K562 (cell line): ENCODE measurements at regions not wholly inside any gene's neighbourhood (a gene's known extent, or its start where the extent isn't known, plus 50 kb on each side); places are given as distances from the start of the nearest gene placed in this dataset.
A peak's percentile ranks its signal among the peaks of the same experiment; 100 is the strongest.

Source experiments
- ATAC-seq: fragments of 200-7000 bp; cut with Tn5 transposase; 3 replicates; pipeline ENCODE4 v1.9.1; 2020; ENCODE audit warnings: moderate library complexity
- BruUV-seq: library from RNA; stranded (reverse); fragments of 400-500 nt; replicated peaks from 2 replicates; lab custom pipeline; 2021; lab: Mats Ljungman, UMichigan
- CTCF ChIA-PET: fragments of 300-600 bp; formaldehyde crosslinking; extraction: SDS; loops from one replicate; lab custom pipeline; 2021; ENCODE audit warnings: low intra/inter-chr PET ratio; lab: Yijun Ruan, JAX
- POLR2A ChIA-PET: fragments of 300-600, 350-650 bp; sonication (Branson Sonifier 250); formaldehyde crosslinking; extraction: SDS; loops from one replicate; lab custom pipeline; 2021; ENCODE audit warnings: antibody characterized with exemption, inconsistent platforms; lab: Yijun Ruan, JAX
- DNase-seq, 4 experiments: peaks; one replicate each; pipeline versions ENCODE4 v3.0.0 to v3.0.0-alpha.2; 2011 to 2018; ENCODE audit warnings: low spot score in 3 of 4, mixed read lengths in 3 of 4; ENCODE audit errors: extremely low read depth in 1 of 4
- FAIRE-seq: peaks from 2 replicates; lab custom pipeline; 2011; peaks lifted over from hg19 to GRCh38; lab: Jason Lieb, UNC
- H2AFZ ChIP-seq: 2 replicates; pipeline ENCODE4 v1.6.0; 2011; ENCODE audit warnings: low read depth, low read length, control low read depth, inconsistent platforms
- H3K27ac ChIP-seq: fragments of 200-600 bp; 3 replicates; pipeline ENCODE4 v1.8.0; 2011; ENCODE audit warnings: low read depth, mild to moderate bottlenecking, control low read depth, inconsistent platforms, low read length, moderate library complexity, mixed read lengths; ENCODE audit errors: extremely low read depth
- H3K27me3 ChIP-seq, 2 experiments: fragments of 300-600 bp in 1 of 2; 2 replicates in 1 of 2; 3 replicates in 1 of 2; pipeline versions ENCODE4 v1.6.0 to v1.8.0; 2011; ENCODE audit warnings: inconsistent platforms in 2 of 2, low read length in 2 of 2, mild to moderate bottlenecking in 1 of 2, mixed read lengths in 1 of 2, moderate library complexity in 1 of 2; ENCODE audit not compliant: control insufficient read depth in 2 of 2, insufficient read depth in 2 of 2
- H3K36me3 ChIP-seq: fragments of 300-600 bp; 3 replicates; pipeline ENCODE4 v1.8.0; 2011; ENCODE audit warnings: mild to moderate bottlenecking, low read length, inconsistent platforms; ENCODE audit not compliant: control insufficient read depth, insufficient read depth
- H3K4me1 ChIP-seq, 2 experiments: fragments of 200-600 bp in 1 of 2; replicated peaks in 1 of 2; 2 replicates in 1 of 2; 3 replicates in 1 of 2; pipeline versions ENCODE4 v1.5.1 to v1.8.0; 2011; ENCODE audit warnings: inconsistent platforms in 2 of 2, low read length in 2 of 2, mild to moderate bottlenecking in 1 of 2, mixed read lengths in 1 of 2, moderate library complexity in 1 of 2; ENCODE audit not compliant: control insufficient read depth in 2 of 2, insufficient read depth in 2 of 2
- H3K4me2 ChIP-seq: 2 replicates; pipeline ENCODE4 v1.6.1; 2011; ENCODE audit warnings: low read length, control low read depth, inconsistent platforms, mixed read lengths; ENCODE audit not compliant: insufficient read depth
- H3K4me3 ChIP-seq: fragments of 200-600 bp; sonication (generic), shearing (Covaris generic); 2 replicates; pipeline ENCODE4 v1.5.1; 2016; ENCODE audit warnings: control low read depth, inconsistent platforms
- H3K79me2 ChIP-seq: fragments of 200-600 bp; 3 replicates; pipeline ENCODE4 v1.8.0; 2011; ENCODE audit warnings: low read length, inconsistent platforms; ENCODE audit not compliant: control insufficient read depth, insufficient read depth
- H3K9ac ChIP-seq, 2 experiments: 2 replicates each; pipeline versions ENCODE4 v1.6.0 to v1.6.1; 2011; ENCODE audit warnings: low read depth in 2 of 2, low read length in 2 of 2, control low read depth in 1 of 2, inconsistent platforms in 1 of 2, mild to moderate bottlenecking in 1 of 2, mixed read lengths in 1 of 2; ENCODE audit not compliant: insufficient read depth in 1 of 2
- H3K9me1 ChIP-seq: one replicate; pipeline ENCODE4 v1.6.0; 2011; ENCODE audit warnings: inconsistent platforms, mild to moderate bottlenecking, low read length, moderate library complexity; ENCODE audit not compliant: control insufficient read depth, insufficient read depth
- H3K9me3 ChIP-seq: replicated peaks from 2 replicates; pipeline ENCODE4 v1.5.1; 2011; ENCODE audit warnings: low read depth, low read length, inconsistent platforms; ENCODE audit not compliant: control insufficient read depth, insufficient read depth
- H4K20me1 ChIP-seq: replicated peaks from 2 replicates; pipeline ENCODE4 v1.6.1; 2011; ENCODE audit warnings: low read length, inconsistent platforms, mixed read lengths; ENCODE audit not compliant: control insufficient read depth, insufficient read depth
- FIP1L1 ChIP-seq: fragments of 200-400 bp; formaldehyde crosslinking; IDR thresholded peaks from 2 replicates; pipeline ENCODE4 v1.6.1; 2018; ENCODE audit warnings: mild to moderate bottlenecking, low read depth, low read length; ENCODE audit not compliant: poor library complexity, severe bottlenecking
- SRSF1 ChIP-seq: fragments of 200-400 bp; formaldehyde crosslinking; IDR thresholded peaks from 2 replicates; pipeline ENCODE4 v1.6.1; 2017; ENCODE audit warnings: mild to moderate bottlenecking, low read depth, low read length, moderate library complexity
- ZKSCAN1 ChIP-seq: fragments of 150-350 bp; IDR thresholded peaks from 2 replicates; pipeline ENCODE4 v1.6.1; 2016; ENCODE audit warnings: low read depth, low read length
- WGBS: fragments of 100-300 bp; shearing (Covaris generic); methylation state at CpG from one replicate; pipeline ENCODE4 v1.1.6; 2016; ENCODE audit warnings: low coverage, mixed read lengths; ENCODE audit not compliant: insufficient coverage; ENCODE audit errors: missing lambda C conversion rate; 5-methylcytosine and 5-hydroxymethylcytosine counted together
- in situ Hi-C: fragments of 300-500 bp; cut with MboI; formaldehyde crosslinking; loops from 4 replicates; pipeline ENCODE4 v1.15.0; 2018; ENCODE audit warnings: inconsistent platforms, mixed read lengths
- intact Hi-C: fragments of 100-400 bp; cut with micrococcal nuclease; formaldehyde crosslinking; loops from 2 replicates; pipeline ENCODE4 v1.14.2; 2022

DNA sequence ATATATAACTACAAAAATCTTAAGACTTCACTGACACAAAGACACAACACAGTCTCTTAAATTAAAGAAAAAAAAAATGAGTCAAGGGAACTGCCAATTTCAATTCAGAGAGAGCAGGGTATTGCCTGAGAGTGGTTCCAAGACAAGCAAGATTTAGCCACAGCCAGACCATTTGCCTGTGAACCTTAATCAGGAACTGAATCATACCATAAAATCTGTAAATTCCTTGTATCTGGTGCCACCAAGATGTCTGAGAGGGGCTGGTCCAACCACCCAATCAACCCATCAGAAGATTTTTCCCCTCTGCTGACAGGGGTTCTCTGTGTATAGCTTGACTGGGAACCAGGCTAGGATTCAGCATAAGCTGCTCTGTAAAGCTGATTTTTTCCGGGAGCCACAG is 159.2 kb downstream of the CPEB2 start:
- H3K27me3 ChIP-seq = no peaks in the 10 kb centered on the region
- no peak overlapping the region for H3K27ac ChIP-seq
- H3K79me2 ChIP-seq = no peaks in the 10 kb centered on the region
- 10% methylated on average over 1 of the region's 1 CpG for WGBS
- H3K4me1 ChIP-seq = peaks cover 5 to 6% of the 10 kb centered on the region in 2 experiments; a peak in 2 of 5 replicates
- no peak overlapping the region for H3K9ac ChIP-seq
- no peak for FAIRE-seq
- H3K9me1 ChIP-seq = no peaks in the 10 kb centered on the region
- H4K20me1 ChIP-seq = no peaks in the 10 kb centered on the region
- no peak overlapping the region for H3K4me2 ChIP-seq
- H2AFZ ChIP-seq = no peak overlapping the region
- in situ Hi-C loops = no loop called here
- DNase-seq = no peak
- ChIA-PET POLR2A (interaction anchor here (0.8 kb wide), 1 partner anchor 521 kb away, joined by 3 read pairs; the partner anchor contains the start of gene FAM200B), CTCF (no interaction called here)
- no peaks in the 10 kb centered on the region for H3K36me3 ChIP-seq
- ATAC-seq = no peak
- intact Hi-C loops = loop anchor here (5.0 to 10.0 kb wide), 2 partner anchors 159 to 1507 kb away; partner anchors contain the start of gene CPEB2
- H3K4me3 ChIP-seq = no peak overlapping the region
- no TSS peak for BruUV-seq
- no peaks in the 10 kb centered on the region for H3K9me3 ChIP-seq
- no peak for TF ChIP-seq ZKSCAN1

- no peak overlapping the region for H3K9ac ChIP-seq
- 20% methylated on average over 1 of the region's 1 CpG for WGBS
- CTCF ChIA-PET = no interaction called here
- POLR2A ChIA-PET = interaction anchor here (0.5 to 0.8 kb wide), 2 partner anchors 101 to 520 kb away, joined by 3 read pairs; partner anchors contain the start of gene FAM200B
- TF ChIP-seq SRSF1 (no peak), FIP1L1 (no peak)
- BruUV-seq = no TSS peak
- in situ Hi-C loops = no loop called here
- FAIRE-seq (no peak), ATAC-seq (no peak), DNase-seq (no peak)
- no peaks in the 10 kb centered on the region for H3K36me3 ChIP-seq
- no peak overlapping the region for H3K4me2 ChIP-seq
- intact Hi-C loops = loop anchor here (5.0 to 10.0 kb wide), 2 partner anchors 160 to 1507 kb away; partner anchors contain the start of gene CPEB2
- H3K79me2 ChIP-seq = no peaks in the 10 kb centered on the region
- H3K27ac ChIP-seq = no peak overlapping the region
- H3K4me1 ChIP-seq = peaks cover 5 to 6% of the 10 kb centered on the region in 2 experiments; a peak in 2 of 5 replicates
- no peak overlapping the region for H3K4me3 ChIP-seq
- no peaks in the 10 kb centered on the region for H3K27me3 ChIP-seq
- no peaks in the 10 kb centered on the region for H4K20me1 ChIP-seq
- no peaks in the 10 kb centered on the region for H3K9me1 ChIP-seq
- H3K9me3 ChIP-seq = no peaks in the 10 kb centered on the region
- H2AFZ ChIP-seq = 0 out of 2 replicates have a peak overlapping the region, but pooled peaks have one; percentile 14
Observed at GRCh38 chr4:15162046-15162445, 159.8 kb downstream of the CPEB2 start.
